ENCODE measurements at regions not wholly inside any gene's neighbourhood (a gene's known extent, or its start where the extent isn't known, plus 50 kb on each side); places are given as distances from the start of the nearest gene placed in this dataset.

GRCh38 chr6:23870496-23870895, 255.5 kb upstream of the NRSN1 start:
- no peak for TF ChIP-seq CTCF (IDR thresholded peaks at IDR 0.05)
- no peak for TF ChIP-seq EP300 (IDR thresholded peaks at IDR 0.05)

Data from esophagus muscularis mucosa (tissue), 3 donors.